ENCODE measurements at regions not wholly inside any gene's neighbourhood (a gene's known extent, or its start where the extent isn't known, plus 50 kb on each side); places are given as distances from the start of the nearest gene placed in this dataset.

DNA sequence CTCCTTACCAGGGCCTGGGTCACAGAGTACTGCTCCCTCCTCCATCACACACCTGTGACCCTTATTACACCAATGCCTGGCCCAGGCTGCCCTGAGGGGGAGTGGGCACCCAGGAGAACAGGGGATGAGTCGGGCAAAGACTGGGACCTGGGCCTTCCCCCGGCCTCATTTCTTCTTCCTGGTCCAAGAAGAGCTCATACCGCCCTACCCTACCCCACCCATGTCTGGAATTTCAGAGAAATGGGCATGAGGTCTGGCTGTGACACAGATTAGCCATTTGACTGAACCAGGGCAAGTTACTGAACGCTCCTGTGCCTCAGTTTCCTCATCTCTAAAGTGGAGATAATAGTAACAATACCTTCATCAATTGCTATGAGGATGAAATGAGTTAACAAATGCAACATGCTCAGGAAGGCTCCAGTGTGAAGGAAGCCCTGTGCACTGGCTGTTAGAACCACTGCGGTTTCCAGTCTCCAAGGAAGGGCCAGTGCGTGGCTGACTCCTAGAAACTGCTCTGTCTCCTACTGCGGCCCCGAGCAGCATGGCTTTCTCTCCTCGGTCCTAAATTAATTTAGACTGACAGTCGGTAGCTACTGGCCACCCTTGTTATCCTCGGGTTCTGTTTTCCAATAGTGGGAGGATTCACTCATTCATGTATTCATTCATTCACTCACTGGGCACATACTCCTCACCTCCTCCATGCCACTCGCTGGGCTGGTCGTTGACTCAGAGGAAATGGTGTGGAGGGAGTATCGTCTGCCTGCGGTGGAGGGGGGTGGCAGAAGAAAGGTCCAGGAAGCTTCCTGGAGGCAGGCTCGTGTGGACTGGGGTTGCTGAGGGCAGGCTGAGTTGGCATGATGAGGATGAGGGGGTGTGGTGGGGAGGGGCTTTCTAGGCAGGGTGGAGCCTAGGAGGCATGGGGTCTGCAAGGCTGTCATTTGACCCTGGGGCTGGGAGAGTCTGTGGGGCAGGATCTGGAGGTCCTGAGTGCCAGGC, 175.6 kb downstream of the GLI2 start:
- intact Hi-C loops (cut with DNase I) = loop anchor here in 3 of 4 donors (5.0 to 10.0 kb wide), 2 partner anchors 174 to 176 kb away; partner anchors contain the start of gene GLI2 (in 3 of the 3)
- peak overlapping the region; percentile 79 to 85 for H3K27ac ChIP-seq

DNA sequence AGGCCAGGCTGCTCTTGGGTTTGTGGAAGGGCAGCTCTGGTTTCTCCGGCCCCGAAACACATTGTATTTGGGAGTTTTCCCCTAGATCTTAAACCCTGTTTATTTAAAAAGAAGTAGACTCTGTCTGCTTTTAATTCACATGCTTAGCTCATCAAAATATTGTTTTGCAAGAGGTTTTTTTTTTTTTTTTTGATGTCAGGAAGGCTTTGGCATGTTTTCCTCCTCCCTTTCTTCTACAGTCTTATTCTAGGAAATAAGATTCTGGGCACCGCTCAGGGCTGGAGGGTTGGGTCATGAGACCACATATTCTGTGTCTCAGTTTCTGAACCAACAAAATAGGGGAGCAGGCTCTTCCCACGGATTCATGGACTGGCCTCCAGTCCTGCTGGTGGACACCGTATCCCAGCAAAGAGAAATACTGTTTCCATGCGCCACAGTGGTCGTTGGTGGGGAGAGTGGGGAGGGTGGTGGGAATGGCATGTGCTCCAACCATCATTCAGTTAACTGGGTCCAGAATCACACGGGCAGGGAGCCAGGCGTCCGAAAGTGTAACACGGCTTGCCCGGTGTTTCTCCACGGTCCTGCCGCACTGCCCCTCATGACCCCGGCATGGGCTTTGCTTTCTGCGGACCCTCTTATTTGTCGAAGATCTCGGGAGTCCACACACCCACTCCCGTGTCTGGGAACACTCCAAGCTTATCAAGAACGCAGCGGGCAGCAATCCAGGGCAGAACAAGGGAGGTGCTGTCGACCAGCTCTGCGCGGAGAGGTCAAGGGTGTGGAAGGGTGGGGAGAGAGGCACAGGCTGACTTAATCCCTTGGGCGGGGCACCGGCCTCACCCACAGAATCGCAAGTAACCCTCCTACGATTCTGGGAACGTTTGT, 176.7 kb downstream of the GLI2 start:
- TF ChIP-seq EP300 (IDR thresholded peaks at IDR 0.05) = no peak
- TF ChIP-seq, protein P1, sequence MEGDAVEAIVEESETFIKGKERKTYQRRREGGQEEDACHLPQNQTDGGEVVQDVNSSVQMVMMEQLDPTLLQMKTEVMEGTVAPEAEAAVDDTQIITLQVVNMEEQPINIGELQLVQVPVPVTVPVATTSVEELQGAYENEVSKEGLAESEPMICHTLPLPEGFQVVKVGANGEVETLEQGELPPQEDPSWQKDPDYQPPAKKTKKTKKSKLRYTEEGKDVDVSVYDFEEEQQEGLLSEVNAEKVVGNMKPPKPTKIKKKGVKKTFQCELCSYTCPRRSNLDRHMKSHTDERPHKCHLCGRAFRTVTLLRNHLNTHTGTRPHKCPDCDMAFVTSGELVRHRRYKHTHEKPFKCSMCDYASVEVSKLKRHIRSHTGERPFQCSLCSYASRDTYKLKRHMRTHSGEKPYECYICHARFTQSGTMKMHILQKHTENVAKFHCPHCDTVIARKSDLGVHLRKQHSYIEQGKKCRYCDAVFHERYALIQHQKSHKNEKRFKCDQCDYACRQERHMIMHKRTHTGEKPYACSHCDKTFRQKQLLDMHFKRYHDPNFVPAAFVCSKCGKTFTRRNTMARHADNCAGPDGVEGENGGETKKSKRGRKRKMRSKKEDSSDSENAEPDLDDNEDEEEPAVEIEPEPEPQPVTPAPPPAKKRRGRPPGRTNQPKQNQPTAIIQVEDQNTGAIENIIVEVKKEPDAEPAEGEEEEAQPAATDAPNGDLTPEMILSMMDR (IDR thresholded peaks at IDR 0.05) = peak in 1 of 3 donors; percentile 9
- H3K9me3 ChIP-seq = no peaks in the 10 kb centered on the region
- peak overlapping the region; percentile 25 for H3K4me3 ChIP-seq
- H3K36me3 ChIP-seq = no peaks in the 10 kb centered on the region
- 5 to 12% (median 11%) methylated on average over 29 of the region's 29 CpGs for WGBS, 3 donors
- H3K27me3 ChIP-seq = no peaks in the 10 kb centered on the region
- H3K27ac ChIP-seq = peak overlapping the region; percentile 79 to 85
- peak; percentile 81 to 91 (median 86) for DNase-seq
- intact Hi-C loops (cut with DNase I) = loop anchor here in 3 of 4 donors (5.0 to 10.0 kb wide), 2 partner anchors 175 to 178 kb away; partner anchors contain the start of gene GLI2 (in 3 of the 3)
- H3K4me1 ChIP-seq (ENCODE audit: insufficient read depth) = peaks cover 50% of the 10 kb centered on the region

More for the DNA sequence above, 175.6 kb downstream of the GLI2 start:
- peak in 2 of 5 donors; percentile 59 to 67 for DNase-seq
- Histone ChIP-seq H3K4me3 (no peak overlapping the region), H3K9me3 (no peaks in the 10 kb centered on the region), H3K36me3 (no peaks in the 10 kb centered on the region), H3K27me3 (no peaks in the 10 kb centered on the region), H3K4me1 (ENCODE audit: insufficient read depth) (peaks cover 43% of the 10 kb centered on the region)
- 59 to 66% (median 64%) methylated on average over 16 of the region's 16 CpGs for WGBS, 3 donors
- TF ChIP-seq, protein P1 (IDR thresholded peaks at IDR 0.05) = no peak
- TF ChIP-seq POLR2A (IDR thresholded peaks at IDR 0.05) (no peak), EP300 (IDR thresholded peaks at IDR 0.05) (no peak)

DNA sequence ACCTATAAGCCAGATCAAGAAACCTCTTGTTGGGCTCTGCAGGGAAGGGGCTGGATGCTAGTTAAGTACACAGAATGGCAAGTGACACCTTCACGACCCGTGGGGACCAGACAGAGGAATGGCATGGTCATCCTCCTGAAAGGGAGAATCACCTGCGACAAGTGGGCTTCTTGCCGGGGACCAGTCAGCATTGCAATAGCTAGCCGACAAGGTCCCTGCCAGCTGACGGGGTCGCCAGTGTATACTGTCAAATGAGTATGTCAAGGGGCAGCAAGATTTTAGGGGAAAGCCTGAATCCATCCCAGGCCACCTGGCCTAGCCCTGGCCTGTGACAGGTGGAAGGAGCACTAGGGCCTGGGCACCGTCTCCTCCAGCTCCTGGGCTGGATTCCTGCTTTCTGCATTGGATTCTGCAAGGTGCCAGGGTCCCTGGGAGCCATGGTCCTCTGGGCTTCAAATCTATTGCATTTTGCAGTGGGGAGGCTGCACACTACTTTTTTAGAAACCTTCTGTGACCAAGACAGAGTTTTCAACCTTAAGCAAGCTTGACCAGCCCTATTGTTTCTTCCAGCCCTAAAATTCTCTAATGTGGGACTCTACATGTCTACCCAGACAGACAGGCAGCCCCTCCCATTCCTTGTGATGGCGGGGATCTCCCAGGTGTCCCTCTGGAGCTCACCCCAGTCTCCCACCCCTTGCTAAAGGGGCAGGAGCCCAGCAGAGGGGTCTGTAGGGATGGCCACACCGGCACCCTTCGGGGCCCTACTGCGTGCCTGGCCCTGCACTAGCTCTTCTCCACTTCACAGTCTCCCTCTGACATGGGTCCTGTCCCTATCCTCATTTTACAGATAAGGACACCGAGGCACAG, 178.5 kb downstream of the GLI2 start:
- Histone ChIP-seq H3K27ac (peak overlapping the region; percentile 46 to 85), H3K27me3 (no peaks in the 10 kb centered on the region), H3K9me3 (no peaks in the 10 kb centered on the region), H3K4me3 (no peak overlapping the region), H3K36me3 (no peaks in the 10 kb centered on the region), H3K4me1 (ENCODE audit: insufficient read depth) (peaks cover 55% of the 10 kb centered on the region)
- DNase-seq = peak in 1 of 5 donors; percentile 49
- no peak for TF ChIP-seq EP300 (IDR thresholded peaks at IDR 0.05)
- no peak for TF ChIP-seq POLR2A (IDR thresholded peaks at IDR 0.05)
- WGBS, 3 donors = 86 to 90% (median 89%) methylated on average over 13 of the region's 13 CpGs
- intact Hi-C loops (cut with DNase I) = loop anchor here in 3 of 4 donors (5.0 to 10.0 kb wide), 2 partner anchors 177 to 179 kb away; partner anchors contain the start of gene GLI2 (in 3 of the 3)

DNA sequence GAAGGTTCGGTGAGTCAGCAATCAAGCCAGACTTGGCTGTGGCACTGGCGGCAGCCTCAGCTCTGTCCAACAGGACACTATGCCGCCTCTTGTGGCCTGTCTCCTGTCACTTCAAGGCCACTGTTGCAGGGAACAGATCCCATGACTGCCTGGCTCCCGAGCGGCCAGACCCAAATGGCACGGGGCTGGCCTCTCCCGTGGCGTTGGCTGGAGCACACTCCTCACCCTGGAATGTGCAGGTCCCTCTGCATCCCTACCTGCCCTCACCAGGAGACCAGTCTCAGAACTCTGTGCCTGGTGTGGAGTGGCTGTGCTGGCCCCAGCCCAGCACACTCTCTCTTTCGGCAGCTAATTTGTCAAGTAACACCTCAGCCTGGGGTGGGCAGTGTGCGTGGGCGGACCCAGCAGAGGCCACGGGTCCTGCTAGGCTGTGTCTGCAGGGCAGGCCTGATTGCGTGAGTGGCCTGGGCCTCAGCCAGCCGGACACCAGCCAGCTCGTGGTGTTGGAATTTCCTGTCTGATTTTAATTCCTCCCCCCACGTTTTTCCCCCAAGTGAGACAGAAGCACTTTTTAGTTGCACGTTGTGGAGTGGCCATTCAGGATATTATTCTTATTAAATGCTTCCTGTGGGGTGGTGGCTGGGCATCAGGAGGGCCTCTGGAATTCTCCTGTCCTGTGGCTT, 179.3 kb downstream of the GLI2 start:
- Histone ChIP-seq H3K4me3 (no peak overlapping the region), H3K27ac (peak overlapping the region in 1 of 2 donors; percentile 85), H3K27me3 (no peaks in the 10 kb centered on the region), H3K36me3 (no peaks in the 10 kb centered on the region), H3K9me3 (no peaks in the 10 kb centered on the region), H3K4me1 (ENCODE audit: insufficient read depth) (peaks cover 63% of the 10 kb centered on the region)
- intact Hi-C loops (cut with DNase I) = loop anchor here in 3 of 4 donors (5.0 to 10.0 kb wide), 2 partner anchors 178 to 180 kb away; partner anchors contain the start of gene GLI2 (in 3 of the 3)
- TF ChIP-seq EP300 (IDR thresholded peaks at IDR 0.05) (no peak), POLR2A (IDR thresholded peaks at IDR 0.05) (no peak)
- TF ChIP-seq, protein P1 (IDR thresholded peaks at IDR 0.05) = no peak
- DNase-seq = peak; percentile 88 to 96 (median 92)
- 9 to 20% (median 14%) methylated on average over 17 of the region's 17 CpGs for WGBS, 3 donors

Measured in ovary (tissue), 7 donors.